GM18868 (cell line): ENCODE measurements at regions not wholly inside any gene's neighbourhood (a gene's known extent, or its start where the extent isn't known, plus 50 kb on each side); places are given as distances from the start of the nearest gene placed in this dataset.

ENCODE experiments used
- ATAC-seq: cut with Tn5 transposase; IDR thresholded peaks from one replicate; pipeline ENCODE4 v1.9.1; 2021; ENCODE audit warnings: mild to moderate bottlenecking, moderate library complexity; ENCODE audit not compliant: unreplicated experiment

DNA sequence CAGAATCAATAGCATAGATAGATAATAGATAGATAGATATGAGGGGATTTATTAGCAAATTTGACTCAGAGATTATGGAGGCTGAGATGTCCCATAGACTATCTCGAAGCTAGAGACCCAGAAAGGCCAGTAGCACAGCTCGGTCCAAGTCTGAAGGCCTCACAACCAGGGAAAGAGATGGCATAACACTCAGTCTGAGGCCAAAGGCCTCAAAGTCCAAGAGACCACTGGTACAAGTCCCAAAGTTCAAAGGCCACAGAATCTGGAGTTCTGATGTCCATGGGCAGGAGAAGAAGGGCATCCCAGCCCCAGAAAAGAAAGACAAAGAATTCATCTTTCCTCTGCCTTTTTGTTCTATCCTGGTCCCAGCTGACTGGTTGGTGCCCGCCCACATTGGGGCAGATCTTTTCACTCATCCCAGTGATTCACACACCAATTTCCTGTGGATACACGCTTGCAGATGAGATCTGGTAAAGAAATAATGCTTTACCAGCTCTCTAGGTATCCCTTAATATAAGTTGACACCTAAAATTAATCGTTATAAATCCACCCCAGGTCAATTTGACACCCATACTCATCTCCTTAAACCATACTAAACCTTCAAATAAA is 127.8 kb upstream of the FBN2 start:
- no peak for ATAC-seq

DNA sequence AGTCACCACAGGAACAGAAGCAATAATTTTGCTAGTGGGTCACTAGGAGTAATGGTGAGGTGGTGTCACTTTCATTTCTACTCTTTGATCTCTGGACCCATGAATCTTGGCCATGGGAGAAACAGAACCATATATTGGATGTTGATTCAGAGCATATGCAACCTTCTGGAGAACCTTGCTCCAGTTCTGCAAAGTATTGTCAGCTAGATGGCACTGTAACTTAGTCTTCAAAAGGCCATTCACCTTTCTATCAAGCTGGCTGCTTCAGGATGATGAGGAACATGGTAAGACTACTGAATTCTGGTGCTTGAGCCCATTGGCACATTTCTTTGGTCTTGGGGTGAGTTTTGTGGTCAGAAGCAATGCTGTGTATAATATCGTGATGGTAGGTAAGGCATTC is 129.1 kb upstream of the FBN2 start:
- ATAC-seq = no peak

DNA sequence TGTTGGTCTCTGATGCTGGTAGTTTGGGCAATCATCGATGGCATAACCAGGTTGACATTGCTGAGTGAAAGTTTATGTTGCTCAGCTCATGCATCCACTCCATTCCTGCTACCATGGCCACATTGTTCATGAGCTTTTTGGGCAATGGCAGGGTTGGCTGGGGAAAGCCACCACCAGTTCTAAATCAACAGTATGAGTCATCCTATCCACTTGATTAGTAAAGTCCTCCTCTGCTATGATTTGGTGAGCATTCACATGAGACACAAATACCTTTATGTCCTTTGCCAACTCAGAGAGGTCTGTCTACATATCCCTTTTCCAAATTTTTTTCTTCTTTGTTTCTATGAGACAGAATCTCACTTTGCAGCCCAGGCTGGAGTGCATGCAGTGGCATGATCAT is 129.7 kb upstream of the FBN2 start:
- peak; percentile 50 for ATAC-seq

DNA sequence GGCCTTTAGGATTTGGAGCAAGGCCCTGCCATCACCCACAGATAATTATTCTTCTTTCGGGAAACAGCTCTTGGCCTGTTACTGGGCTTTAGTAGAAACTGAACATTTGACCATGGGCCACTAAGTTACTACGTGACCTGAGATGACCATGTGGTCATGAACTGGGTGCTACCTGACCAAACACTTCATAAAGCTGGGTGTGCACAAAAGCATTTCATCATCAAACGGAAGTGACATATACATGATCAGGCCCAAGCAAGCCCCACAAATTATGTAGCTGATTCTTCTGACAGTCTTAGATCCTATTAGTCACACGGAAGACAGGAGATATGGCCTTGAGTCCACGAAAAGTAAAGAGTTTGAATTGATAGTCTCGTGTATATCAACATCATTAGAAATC is 130.9 kb upstream of the FBN2 start:
- no peak for ATAC-seq

DNA sequence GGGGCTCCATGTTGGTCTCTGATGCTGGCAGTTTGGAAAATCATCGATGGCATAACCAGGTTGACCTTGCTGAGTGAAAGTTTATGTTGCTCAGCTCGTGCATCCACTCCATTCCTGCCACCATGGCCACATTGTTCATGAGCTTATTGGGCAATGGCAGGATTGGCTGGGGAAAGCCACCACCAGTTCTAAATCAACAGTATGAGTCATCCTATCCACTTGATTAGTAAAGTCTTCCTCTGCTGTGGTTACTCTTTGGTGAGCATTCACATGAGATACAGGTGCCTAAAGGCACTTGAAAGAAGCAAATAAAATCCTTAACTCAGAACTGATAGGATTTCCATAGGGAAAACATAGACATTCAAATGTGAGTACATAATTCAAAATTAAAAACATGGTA is 131.8 kb upstream of the FBN2 start:
- peak; percentile 80 for ATAC-seq

DNA sequence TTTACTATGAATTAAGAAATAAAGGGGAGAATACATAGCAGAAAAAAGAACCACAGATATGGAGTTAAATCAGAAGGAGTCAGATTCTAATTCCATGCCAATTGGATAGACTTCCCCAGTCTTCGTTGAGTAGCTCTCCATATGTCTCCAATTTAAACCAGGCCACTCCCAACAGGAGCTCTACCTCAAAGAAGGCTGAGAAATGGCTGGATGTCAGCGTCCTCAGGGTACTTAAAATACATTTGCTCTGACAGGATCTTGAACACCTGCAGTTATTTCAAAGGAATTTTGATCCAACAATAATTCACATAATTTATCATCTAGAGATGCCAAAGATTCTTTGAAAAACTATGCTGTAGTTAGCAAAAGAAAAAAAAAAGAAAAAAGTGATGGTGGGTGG is 133.9 kb upstream of the FBN2 start:
- ATAC-seq = no peak

DNA sequence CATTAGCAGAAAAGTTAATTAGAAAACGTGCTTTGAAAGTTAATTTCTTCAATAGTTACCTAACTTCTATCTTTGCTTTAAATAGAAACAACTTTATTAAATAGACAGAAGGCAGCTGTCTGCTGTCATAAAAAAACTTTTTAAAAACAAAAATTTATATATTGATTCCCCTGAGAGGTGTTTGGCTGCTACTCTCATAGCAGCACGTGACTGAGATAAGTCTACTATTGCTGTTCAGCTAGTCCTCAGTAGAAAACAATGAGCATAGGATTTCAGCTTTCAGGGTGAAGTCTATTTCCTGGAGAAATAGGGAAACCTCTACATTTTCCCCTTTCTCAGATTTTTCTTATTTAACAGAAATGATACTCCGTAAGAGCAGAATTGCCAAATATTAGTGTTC is 135.0 kb upstream of the FBN2 start:
- ATAC-seq = no peak

DNA sequence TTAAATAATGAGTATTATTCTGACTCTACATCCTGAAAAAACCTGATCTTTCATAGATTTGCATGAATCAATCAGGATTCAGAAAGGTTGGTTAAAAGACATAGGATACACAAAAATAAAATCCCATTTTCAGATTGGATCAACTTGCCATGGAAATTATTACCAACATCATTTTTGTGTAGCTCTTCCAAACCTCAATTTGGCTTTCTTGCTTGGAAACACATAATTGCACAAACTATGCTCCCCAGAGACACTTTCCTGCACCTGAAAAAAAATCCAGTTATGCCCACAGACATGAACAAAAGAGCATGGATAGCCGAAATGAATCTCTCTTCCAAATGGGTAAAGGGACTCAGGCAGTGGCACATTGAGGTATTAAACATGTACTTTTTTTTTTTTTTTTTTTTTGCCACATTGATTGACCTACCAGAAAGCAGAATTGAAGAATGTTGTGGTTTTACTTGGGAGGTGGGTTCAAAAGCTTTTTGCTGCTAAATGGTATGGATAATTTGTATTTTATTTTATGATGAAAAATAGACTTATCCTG is 135.4 kb upstream of the FBN2 start:
- no peak for ATAC-seq

DNA sequence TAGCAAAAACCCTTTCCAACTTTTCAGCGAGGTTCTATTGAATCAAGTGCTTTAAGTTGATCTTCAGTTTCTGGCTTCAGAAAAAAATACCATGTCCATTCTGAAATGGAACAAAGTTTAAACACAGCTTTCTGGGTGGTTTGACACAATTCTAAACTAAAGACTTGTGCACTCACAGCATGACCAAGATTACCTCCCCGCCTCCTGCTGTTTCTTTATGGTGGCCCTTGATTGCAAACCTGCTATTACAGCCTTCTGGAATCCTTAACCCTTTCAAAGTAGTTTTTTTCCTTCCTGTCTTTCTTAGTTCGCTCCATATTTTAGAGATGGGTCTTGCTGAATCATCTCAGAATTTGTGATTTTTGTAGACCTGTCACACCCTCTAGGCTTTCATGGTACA is 135.9 kb upstream of the FBN2 start:
- ATAC-seq = no peak

DNA sequence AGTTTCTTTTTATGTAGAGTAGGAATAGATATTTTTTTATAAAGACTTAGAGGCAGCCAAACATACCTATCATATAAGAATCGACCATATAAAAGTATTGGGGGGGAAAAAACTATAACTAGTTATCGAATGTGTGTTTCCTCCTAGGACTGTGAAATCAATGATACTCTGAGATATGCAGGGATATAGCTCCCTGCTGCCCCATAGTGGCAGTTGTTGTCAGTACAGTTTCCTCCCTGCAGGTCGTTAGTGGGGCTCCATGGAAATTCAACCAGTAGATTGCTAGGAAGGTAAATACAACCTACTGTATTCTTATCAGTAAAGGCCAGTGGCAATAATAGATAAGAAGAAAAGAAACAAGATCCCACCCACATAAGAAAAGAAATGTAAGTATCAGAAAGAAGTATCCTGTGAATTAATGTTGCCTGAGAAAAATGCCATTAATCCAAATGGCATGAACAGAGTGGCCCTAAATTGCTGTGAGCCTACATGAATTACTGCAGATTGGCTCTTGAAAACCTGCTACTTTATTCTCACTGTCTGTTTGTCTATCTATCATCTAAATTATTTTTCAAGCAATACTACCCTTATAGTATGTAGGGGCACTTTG is 136.9 kb upstream of the FBN2 start:
- peak; percentile 68 for ATAC-seq

DNA sequence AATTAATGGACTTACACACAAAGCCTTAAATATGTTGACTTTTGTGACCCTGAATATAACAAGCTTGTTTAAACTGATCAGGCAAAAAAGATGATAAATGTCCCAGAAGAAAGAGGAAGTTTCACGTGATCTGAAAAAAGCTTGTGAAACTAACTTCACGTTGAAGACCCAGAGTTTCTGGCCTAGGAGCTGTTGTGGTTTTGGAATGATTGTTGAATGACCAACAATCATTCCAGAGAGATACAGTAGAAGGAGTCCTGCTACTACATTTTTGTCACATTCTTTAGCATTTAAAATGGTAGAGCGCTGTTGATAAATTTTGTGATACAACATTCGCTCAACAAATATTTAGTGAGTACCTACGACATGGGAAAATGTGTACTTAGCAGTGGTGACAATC is 143.1 kb upstream of the FBN2 start:
- ATAC-seq = no peak

DNA sequence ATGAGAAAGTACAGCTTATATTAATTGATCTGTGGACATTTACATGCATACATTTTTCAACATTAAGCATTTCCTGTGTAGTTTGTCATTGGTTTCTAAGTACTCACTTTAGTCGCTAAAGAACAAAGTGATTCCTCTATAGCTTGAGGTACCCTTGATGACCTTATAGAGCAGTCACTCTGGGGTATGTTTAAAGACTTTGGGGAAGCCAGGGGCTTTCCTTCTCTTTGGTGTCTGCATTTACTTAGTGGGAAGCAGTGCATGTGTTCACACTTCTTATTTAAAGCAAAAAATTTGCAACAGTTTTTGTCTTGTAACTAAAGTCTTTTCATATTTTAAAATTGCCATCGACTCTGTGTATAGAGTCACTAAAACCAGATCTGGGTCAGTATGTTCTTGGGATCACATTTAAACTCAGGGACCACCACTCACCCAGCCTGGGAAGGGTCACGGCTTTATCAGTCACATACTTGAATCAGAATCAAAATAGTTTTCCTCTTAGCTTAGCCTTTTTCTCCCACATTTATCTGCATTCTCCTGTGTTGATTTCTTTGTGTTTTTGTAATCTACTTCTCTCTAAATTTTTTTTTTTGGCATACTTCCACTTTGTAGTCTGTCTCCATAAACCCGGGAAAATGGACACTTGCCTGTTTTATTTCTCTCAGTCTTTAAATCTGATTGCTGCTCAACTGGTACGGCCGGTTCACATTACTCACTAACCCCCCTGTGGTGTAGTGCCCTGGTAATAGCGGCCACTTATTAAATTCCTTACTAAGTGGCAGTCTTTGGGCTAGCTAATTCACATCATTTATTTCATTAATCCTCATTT is 143.9 kb upstream of the FBN2 start:
- peak; percentile 82 for ATAC-seq

DNA sequence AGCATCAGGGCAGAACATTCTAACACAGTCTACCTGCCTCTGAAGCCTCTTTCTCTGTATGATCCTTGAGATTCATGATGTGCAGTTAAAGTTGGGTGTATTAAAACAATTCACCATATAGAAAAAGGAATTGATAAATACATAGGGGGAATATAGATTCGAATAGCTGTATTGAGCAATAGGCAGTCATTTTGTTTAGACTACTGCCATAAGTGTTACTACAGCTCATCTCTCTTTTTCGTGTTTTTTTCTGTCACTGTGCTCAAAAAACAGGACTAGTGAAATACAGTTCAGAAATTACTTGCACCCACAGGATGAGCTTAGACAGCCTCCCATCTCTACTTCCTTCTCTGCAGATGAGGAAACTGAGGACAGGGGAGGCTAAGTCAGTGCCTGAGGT is 144.6 kb upstream of the FBN2 start:
- ATAC-seq = no peak

DNA sequence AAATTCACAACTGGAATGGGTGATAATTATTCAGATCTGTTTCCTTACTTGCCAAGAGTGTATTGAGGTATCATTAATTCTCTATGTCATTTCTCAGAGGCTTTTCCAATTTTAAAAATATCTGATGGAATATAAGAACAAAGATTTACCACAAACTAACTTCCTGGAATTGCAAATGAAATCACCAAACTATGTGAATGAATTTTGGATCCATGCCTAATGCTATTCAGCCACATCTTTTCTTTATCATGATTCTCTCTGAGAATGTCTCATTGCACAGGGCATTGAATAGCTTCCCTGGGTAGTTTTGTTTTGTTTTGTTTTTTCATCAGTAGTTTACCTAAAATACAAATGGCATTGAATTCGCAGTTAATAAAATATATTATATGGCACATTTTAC is 146.9 kb upstream of the FBN2 start:
- no peak for ATAC-seq

DNA sequence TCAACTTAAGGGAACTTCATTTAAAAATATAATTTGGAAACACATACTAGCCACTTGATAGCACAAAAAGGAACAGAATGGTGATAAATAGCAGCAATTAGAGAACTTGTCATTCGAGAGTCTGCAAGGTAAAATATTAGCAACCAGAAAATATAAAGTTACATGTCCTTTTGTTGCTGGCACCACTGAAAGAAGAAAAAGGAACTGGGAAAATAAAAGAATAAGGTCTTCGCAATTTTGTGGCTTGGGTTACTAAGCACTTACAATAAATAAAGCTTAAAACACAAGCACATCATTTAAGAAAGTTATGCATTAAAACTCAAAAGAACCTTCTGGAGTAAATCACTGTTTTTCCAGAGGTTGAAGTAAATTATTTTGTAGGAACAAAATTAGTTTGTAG is 149.9 kb upstream of the FBN2 start:
- ATAC-seq = no peak

DNA sequence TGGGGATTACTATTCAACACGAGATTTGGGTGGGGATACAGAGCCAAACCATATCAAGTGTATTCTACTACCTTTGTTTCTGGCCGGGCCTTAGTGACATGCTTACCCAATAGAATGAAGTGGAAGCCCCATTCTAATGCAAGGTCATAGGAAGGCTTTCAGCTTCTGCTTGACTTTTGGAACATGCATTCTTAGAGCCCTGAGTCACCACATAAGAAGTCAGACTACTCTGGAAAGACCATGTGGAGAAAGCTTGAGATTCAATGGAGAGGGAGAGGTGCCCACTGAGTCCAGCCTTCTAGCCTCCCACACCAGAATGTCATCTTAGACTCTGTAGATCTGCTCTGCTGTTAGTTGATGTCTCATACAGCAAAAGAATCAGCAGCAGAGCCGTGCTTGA is 155.7 kb upstream of the FBN2 start:
- ATAC-seq = no peak

DNA sequence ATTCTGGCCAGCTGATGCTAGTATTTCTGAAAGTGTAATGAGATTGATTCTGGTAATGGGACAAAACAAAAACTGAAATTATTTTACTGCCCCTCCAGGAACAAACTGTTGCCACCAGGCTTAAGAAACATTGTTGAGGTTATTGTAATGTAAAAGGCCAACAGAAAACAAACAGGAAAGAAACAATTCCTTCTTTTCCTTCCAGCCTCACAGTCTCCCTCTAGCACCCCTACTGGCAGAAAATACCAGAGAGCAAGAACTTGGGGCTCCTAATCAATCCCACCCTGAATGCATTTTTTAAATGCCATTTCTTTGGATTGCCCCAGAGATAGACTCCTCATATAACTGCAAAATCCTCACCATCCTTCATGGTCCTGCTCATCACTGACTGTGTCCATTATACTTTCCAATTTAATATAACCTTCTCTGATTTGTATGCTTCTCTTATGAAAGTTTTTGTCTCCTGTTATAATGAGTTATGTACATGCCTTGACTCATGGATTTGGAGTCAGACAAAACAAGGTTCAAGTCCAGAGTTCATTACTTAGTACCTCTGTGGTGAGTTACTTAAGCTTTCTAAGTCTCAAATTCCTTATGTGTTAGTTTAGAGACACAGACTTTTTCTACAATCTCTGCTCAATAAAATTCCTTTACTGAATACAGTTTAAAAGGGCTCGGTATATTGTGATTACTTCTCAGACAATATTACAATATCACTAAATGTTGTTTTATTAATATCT is 157.9 kb upstream of the FBN2 start:
- ATAC-seq = no peak

DNA sequence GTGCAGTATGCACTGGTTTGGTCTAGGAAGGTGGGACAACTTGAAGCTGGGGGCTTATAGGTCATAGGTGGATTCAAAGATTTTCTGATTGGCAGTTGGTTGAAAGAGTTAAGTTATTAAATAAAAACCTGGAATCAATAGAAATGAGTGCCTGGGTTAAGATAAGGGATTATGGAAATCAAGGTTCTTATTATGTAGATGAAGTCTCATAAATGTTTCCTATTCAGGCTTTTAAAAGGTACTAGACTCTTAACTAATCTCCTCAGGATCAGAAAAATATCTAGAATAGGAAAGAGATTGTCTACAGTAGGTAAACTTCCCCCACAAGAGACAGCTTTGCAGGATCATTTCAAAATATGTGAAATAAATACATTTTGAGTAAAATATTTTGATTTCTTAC is 163.3 kb upstream of the FBN2 start:
- ATAC-seq = no peak

DNA sequence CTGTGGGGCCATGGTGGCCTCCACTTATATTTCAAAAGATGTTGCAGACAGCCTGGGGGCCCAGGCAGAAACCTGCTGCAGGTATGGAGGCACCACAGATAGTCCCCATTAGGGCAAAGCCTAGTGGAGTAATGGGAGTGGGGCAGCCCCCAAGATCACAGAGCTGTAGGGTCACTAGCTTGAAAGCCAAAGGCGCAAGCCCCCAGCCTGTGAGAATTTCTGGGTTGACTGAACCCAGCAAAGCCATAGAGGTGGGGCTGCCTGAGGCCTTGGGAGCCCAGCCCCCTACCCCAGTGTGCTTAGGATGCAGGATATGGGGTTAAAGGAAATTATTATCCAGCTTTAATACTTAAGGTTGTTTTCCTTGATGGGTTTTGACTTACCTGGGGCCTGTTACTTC is 165.3 kb upstream of the FBN2 start:
- ATAC-seq = no peak

DNA sequence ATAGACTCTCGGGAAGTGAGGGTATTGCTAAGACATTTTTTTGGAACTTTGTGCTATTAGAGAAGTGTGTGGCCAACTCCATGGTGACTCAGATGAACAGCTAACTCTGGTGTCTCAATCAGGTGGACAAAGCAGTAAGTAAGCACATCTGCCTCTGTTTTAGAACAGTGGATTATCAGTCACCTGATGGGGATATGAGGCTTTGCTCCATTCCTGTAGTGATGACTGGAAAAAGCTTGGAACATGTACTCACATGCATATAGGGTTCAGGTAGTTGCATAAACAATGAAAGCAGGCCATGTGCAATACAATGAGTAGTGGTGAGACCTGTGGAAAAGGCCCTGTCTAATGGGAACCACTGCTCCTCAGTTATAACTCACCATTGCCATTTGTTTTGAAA is 168.2 kb upstream of the FBN2 start:
- no peak for ATAC-seq

DNA sequence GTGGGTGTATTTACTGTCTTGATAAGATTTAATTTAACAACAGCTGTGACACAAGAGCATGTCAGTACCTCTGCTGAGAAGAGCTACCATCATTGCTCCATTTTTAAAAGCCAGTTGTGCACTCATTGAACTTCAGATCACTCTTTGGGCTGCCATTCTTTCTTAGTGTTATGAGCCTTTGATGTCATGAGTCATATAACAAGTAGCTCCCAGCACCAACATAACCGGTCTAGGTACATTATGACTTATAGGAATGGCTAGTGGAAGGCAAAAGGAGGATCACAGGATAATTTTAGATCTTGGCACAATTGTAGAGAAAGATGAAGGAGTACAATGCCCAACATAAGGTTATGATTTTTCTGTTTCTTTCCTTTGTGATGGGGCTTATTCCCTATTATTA is 170.8 kb upstream of the FBN2 start:
- no peak for ATAC-seq
